GM12872 (cell line): ENCODE measurements at regions not wholly inside any gene's neighbourhood (a gene's known extent, or its start where the extent isn't known, plus 50 kb on each side); places are given as distances from the start of the nearest gene placed in this dataset.

ENCODE experiments used
- TF ChIP-seq, protein P1 (sequence below): IDR thresholded peaks from 3 replicates; pipeline ENCODE4 v1.5.1; 2011; ENCODE audit warnings: low read depth, mild to moderate bottlenecking, low read length, moderate library complexity; ENCODE audit not compliant: insufficient read depth

DNA sequence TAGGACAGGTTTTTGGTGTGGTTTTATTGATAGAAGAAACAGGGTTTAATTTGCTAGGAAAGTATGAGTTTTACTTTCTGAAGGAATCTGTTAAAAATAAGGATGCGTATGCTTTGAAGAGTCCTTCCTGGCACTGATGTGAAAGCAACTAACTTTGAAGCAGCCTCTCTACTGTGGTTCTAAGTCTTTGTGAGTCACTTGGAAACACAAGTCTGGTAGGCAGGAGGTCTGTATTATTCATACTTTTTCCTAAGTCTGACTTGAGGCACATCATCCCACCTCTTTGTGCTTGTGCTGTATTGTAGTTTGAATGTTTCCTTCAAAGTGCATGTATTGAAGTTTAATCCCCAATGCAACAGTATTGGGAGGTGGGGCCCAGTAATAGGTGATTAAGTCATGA lies 129.0 kb downstream of the TAF11L14 start:
- TF ChIP-seq, protein P1, sequence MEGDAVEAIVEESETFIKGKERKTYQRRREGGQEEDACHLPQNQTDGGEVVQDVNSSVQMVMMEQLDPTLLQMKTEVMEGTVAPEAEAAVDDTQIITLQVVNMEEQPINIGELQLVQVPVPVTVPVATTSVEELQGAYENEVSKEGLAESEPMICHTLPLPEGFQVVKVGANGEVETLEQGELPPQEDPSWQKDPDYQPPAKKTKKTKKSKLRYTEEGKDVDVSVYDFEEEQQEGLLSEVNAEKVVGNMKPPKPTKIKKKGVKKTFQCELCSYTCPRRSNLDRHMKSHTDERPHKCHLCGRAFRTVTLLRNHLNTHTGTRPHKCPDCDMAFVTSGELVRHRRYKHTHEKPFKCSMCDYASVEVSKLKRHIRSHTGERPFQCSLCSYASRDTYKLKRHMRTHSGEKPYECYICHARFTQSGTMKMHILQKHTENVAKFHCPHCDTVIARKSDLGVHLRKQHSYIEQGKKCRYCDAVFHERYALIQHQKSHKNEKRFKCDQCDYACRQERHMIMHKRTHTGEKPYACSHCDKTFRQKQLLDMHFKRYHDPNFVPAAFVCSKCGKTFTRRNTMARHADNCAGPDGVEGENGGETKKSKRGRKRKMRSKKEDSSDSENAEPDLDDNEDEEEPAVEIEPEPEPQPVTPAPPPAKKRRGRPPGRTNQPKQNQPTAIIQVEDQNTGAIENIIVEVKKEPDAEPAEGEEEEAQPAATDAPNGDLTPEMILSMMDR = no peak

- TF ChIP-seq, protein P1 = no peak
Measured at GRCh38 chr5:17766031-17766430, 131.8 kb downstream of the TAF11L14 start.

DNA sequence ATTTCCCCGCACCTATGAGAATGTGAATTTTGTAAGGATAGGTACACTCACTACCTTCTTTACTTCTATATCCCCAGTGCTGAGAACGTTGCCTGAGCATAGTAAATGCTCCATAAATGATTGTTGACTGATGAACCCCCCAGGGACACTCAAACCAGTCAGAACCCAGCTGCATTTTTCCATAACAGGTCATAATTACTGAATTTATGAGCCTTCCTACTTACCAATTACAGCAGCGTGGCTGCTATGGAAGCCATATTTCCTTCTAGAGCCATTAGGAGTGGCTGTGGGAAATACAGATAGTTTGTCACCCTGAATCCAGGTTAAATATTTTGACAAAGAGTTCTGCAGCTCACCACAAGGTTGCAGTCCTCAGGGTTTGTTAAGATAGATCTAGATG lies 135.0 kb downstream of the TAF11L14 start:
- TF ChIP-seq, protein P1 = no peak

GRCh38 chr5:17772232-17772631 lies 138.0 kb downstream of the TAF11L14 start:
- TF ChIP-seq, protein P1 = no peak

DNA sequence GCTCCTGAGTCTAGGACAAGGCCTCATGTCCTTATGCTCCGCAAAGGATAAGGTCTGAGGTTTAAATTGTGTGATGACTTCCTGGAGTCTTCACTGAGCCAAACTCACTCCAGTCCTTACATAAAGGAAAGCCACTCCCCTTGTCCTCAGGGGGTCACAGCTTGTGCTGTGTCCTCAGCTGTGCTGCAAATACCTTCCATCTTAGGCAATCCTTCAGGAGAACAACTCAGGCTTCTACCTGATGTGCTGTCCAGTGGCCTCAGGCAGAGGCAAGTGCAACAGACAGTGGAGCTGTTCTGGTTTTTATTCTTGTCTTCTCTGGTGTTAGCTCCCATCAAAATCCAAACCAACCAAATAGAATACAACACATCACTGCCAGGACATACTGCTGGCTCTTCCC lies 151.5 kb downstream of the TAF11L14 start:
- TF ChIP-seq, protein P1 = no peak

DNA sequence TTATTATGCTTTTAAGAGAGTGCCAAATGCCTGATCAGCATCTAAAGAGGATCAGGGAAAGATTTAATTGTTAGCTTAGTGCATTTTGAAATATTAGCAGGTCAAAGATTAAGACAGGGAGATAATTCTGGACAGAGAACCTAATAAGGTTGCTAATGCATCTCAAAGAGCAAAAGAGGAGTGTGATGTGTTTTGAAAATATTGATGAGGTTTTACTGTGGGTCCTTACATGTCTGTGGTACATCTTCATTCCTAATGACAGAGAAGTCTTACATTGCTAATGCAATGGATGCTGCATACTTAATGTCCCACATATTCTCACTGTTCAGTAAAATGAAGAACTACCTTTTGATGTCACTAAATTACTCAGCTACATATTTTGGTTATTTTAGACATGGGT lies 154.1 kb downstream of the TAF11L14 start:
- TF ChIP-seq, protein P1 = no peak

DNA sequence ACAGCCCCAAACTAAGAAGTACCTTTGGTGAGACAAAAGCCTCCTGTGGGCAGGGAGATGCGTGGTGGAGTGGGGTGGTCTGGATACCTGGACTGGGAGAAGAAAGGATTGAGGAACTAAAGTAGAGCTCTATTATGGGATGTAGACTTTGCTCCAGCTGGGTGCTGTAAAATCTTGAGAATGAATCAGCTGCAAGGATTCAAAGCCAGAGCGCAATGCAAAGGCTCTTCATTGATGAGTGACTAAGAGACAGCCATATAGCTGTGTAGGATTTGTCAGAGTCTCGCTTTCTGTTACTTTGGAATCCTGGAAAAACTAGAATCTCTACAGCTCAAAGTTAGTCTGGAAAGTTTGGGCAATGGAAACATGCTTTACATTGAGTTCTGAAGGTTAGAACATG lies 159.9 kb downstream of the TAF11L14 start:
- TF ChIP-seq, protein P1 = no peak

DNA sequence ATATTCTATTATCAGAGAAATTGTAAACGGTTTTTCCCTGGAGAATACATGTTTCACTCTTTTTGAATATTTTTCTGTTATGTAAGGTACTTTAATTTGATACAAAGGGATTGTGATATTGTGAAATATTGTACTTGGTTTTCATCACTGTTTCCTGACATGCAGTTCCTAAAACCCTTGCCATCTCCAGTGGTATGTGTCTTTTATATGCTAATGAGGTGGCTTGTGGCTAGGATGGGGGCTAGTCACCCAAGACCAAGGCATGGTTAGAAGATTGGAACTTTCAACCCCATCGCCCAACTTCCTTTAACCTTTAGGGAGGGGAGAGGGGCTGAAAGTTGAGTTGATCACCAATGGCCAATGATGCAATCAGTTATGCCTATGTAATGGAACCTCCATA lies 160.6 kb downstream of the TAF11L14 start:
- TF ChIP-seq, protein P1 = no peak
